Esophagus squamous epithelium (tissue), 5 donors: ENCODE measurements at regions not wholly inside any gene's neighbourhood (a gene's known extent, or its start where the extent isn't known, plus 50 kb on each side); places are given as distances from the start of the nearest gene placed in this dataset.

Experiments used
- DNase-seq: peaks from one replicate; lab custom pipeline; 2025; lab: John Stamatoyannopoulos, UW
- H3K27ac ChIP-seq, 4 donors: fragments of 200-600 bp; sonication (generic); one replicate each; pipeline ENCODE4 v1.5.1; 2016 to 2019; ENCODE audit warnings: mild to moderate bottlenecking in 1 of 4
- H3K27me3 ChIP-seq, 4 donors: fragments of 200-600 bp; sonication (generic); 1 replicate in 3 of 4; 2 replicates in 1 of 4; pipeline versions ENCODE4 v1.5.1 to v1.6.0; 2017 to 2021; ENCODE audit warnings: antibody characterized with exemption in 1 of 4
- H3K36me3 ChIP-seq, 3 donors: fragments of 200-600 bp; sonication (generic); one replicate each; pipeline ENCODE4 v1.5.1; 2016 to 2019
- H3K4me1 ChIP-seq, 3 donors: fragments of 200-600 bp; sonication (generic); one replicate each; pipeline ENCODE4 v1.5.1; 2017 to 2019
- H3K4me3 ChIP-seq, 4 donors: fragments of 200-600 bp; sonication (generic); 1 replicate in 3 of 4; 2 replicates in 1 of 4; pipeline ENCODE4 v1.5.1; 2016 to 2019; ENCODE audit warnings: mild to moderate bottlenecking in 2 of 4, moderate library complexity in 1 of 4
- H3K9me3 ChIP-seq, 3 donors: fragments of 200-600 bp; sonication (generic); one replicate each; pipeline ENCODE4 v1.5.1; 2016 to 2019
- CTCF ChIP-seq, 6 experiments: fragments of 450-650 bp in 4 of 6; fragments of 200-600 bp in 2 of 6; sonication (generic) in 2 of 6; IDR thresholded peaks; one replicate each; pipeline ENCODE4 v1.5.1; 2016 to 2019; ENCODE audit warnings: antibody characterized with exemption in 6 of 6, mild to moderate bottlenecking in 4 of 6, moderate library complexity in 4 of 6
- POLR2A ChIP-seq, 4 donors: fragments of 450-650 bp; IDR thresholded peaks; one replicate each; pipeline ENCODE4 v1.6.1; 2017; ENCODE audit warnings: antibody characterized with exemption in 4 of 4, mild to moderate bottlenecking in 4 of 4, moderate library complexity in 3 of 4
- WGBS, 2 donors: methylation state at CpG; one replicate each; pipeline ENCODE4 v1.1.5; 2018; 5-methylcytosine and 5-hydroxymethylcytosine counted together
- intact Hi-C: fragments of 100-400 bp; cut with DNase I; formaldehyde crosslinking; loops from one replicate; pipeline ENCODE4 v1.15.0; 2022
- donor health status: DM: yes; HTN: yes; CAD: no.

GRCh38 chr18:24793742-24794141 lies 333.3 kb downstream of the HRH4 start:
- Histone ChIP-seq H3K27me3 (no peaks in the 10 kb centered on the region), H3K4me3 (no peak overlapping the region), H3K27ac (no peak overlapping the region), H3K9me3 (no peaks in the 10 kb centered on the region), H3K4me1 (peaks cover 0 to 3% (median 0%) of the 10 kb centered on the region in 3 donors), H3K36me3 (no peaks in the 10 kb centered on the region)
- intact Hi-C loops, result no loop called here
- WGBS, 2 donors, result 83 to 100% methylated on average over 2 to 4 of the region's 4 CpGs
- no peak for TF ChIP-seq CTCF (IDR thresholded peaks at IDR 0.05)
- no peak for TF ChIP-seq POLR2A (IDR thresholded peaks at IDR 0.05)
- DNase-seq, result no peak

GRCh38 chr18:24795129-24795528 lies 334.7 kb downstream of the HRH4 start:
- H3K27me3 ChIP-seq, result no peaks in the 10 kb centered on the region
- no peak for TF ChIP-seq CTCF (IDR thresholded peaks at IDR 0.05)
- no peak overlapping the region for H3K27ac ChIP-seq
- intact Hi-C loops, result no loop called here
- H3K4me1 ChIP-seq, result peaks cover 0 to 16% (median 0%) of the 10 kb centered on the region in 3 donors
- 71 to 87% methylated on average over 2 of the region's 2 CpGs for WGBS, 2 donors
- DNase-seq, result no peak
- H3K9me3 ChIP-seq, result no peaks in the 10 kb centered on the region
- no peak overlapping the region for H3K4me3 ChIP-seq
- no peaks in the 10 kb centered on the region for H3K36me3 ChIP-seq

GRCh38 chr18:24797981-24798380 lies 337.5 kb downstream of the HRH4 start:
- Histone ChIP-seq H3K9me3 (no peaks in the 10 kb centered on the region), H3K36me3 (no peaks in the 10 kb centered on the region), H3K4me1 (peaks cover 0 to 24% (median 0%) of the 10 kb centered on the region in 3 donors), H3K4me3 (no peak overlapping the region), H3K27ac (no peak overlapping the region), H3K27me3 (no peaks in the 10 kb centered on the region)
- intact Hi-C loops, result no loop called here
- DNase-seq, result no peak
- 69 to 84% methylated on average over 2 to 3 of the region's 3 CpGs for WGBS, 2 donors
- no peak for TF ChIP-seq CTCF (IDR thresholded peaks at IDR 0.05)
- TF ChIP-seq POLR2A (IDR thresholded peaks at IDR 0.05), result no peak

- 60 to 79% methylated on average over 1 of the region's 1 CpG for WGBS, 2 donors
- intact Hi-C loops, result no loop called here
- Histone ChIP-seq H3K9me3 (no peaks in the 10 kb centered on the region), H3K4me1 (peaks cover 0 to 24% (median 0%) of the 10 kb centered on the region in 3 donors), H3K27ac (peak overlapping the region in 3 of 4 donors; percentile 14 to 77 (median 70)), H3K4me3 (no peak overlapping the region), H3K36me3 (no peaks in the 10 kb centered on the region), H3K27me3 (no peaks in the 10 kb centered on the region)
- DNase-seq, result no peak
- TF ChIP-seq POLR2A (IDR thresholded peaks at IDR 0.05) (no peak), CTCF (IDR thresholded peaks at IDR 0.05) (no peak)
Observed at GRCh38 chr18:24799176-24799575, 338.7 kb downstream of the HRH4 start.

- 35 to 50% methylated on average over 4 of the region's 4 CpGs for WGBS, 2 donors
- Histone ChIP-seq H3K27me3 (no peaks in the 10 kb centered on the region), H3K9me3 (no peaks in the 10 kb centered on the region), H3K4me1 (peaks cover 0 to 24% (median 0%) of the 10 kb centered on the region in 3 donors), H3K4me3 (no peak overlapping the region), H3K27ac (peak overlapping the region in 3 of 4 donors; percentile 14 to 77 (median 70)), H3K36me3 (no peaks in the 10 kb centered on the region)
- TF ChIP-seq CTCF (IDR thresholded peaks at IDR 0.05) (no peak), POLR2A (IDR thresholded peaks at IDR 0.05) (no peak)
- DNase-seq, result no peak
- intact Hi-C loops, result no loop called here
Observed at GRCh38 chr18:24799720-24800119, 339.3 kb downstream of the HRH4 start.
